ENCODE measurements at regions not wholly inside any gene's neighbourhood (a gene's known extent, or its start where the extent isn't known, plus 50 kb on each side); places are given as distances from the start of the nearest gene placed in this dataset.

- no peak for DNase-seq
These were observed 410.2 kb upstream of the PRMT6 start for GRCh38 chr1:106646261-106646784.

- DNase-seq = no peak
These were observed 409.7 kb upstream of the PRMT6 start for GRCh38 chr1:106646816-106647215.

GRCh38 chr1:106651028-106651762 is 405.3 kb upstream of the PRMT6 start:
- no peak for DNase-seq

- no peak for DNase-seq
These were observed 396.8 kb upstream of the PRMT6 start for GRCh38 chr1:106659490-106660244.

DNA sequence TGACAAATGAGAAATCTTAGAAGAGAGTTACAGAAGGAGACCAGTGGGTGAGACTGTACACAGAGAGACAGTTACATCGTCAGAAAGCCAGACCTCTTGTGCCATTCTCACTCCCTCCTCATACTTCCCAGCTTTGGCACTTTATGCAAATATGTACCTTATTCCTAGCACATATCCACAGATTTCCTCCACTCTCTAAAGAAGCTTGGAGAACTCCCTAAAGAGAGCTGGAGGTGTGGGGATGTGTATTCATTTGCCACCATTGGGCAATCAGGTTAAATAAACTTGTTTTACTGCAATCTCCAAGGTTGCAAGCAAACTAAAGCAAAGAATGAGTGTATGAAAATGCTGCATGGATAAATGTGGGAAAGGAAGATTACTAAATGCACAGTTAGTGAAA is 380.9 kb upstream of the PRMT6 start:
- no peak for DNase-seq

DNA sequence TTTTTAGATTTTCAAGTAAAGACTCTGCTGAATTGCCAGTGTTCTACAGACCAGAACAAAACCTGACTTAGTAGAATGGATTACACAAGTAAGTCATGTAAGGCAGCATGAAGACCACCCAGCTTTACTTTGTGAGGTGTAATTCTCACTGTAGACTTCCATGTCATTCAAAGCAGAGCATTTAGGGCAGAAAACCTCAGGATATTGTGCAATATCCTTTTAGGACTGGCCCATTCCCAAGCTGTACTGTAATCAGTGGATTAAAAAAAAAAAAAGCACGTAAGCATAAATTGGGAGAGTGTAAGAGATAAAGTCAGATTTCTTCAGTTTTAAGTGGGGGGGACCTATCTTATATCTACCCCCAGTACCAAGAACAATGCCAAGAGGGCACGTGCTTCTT is 380.5 kb upstream of the PRMT6 start:
- DNase-seq = no peak

DNA sequence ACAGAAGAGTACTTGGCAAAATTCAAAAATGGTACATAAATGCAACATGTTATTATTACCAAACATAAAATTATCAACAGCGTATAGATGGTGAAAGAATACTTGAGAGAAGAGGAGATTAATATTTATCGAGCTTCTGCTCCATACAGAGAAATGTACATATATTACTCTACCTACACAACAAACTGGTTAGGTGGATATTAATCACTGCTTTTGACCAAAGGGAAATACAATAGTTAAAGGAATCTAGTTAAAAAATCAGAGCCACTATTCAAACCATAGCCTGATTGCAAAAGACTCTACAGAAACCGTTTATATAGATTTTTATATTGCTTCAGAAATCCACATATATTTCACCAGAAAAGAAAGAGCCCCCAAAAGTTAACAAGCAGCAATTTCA is 379.3 kb upstream of the PRMT6 start:
- no peak for DNase-seq

DNA sequence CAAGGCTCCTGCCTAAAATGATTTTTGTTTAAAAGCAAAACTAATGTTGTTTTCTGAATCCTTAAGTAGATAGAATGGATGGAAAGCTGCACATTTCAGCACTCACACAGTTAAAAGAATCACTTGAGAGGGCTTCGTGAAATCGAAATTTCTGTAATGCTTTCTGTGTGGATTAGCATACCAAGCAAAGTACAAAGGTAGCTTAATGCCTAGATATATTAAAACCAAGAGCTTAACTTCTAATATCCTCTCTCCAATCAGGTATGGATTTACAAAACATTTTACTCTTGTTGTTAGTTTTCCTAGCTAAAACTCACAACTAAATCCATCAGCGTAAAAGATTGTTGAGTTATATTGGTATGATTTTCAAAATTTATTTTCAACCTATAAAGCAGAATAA is 378.8 kb upstream of the PRMT6 start:
- DNase-seq = no peak

DNA sequence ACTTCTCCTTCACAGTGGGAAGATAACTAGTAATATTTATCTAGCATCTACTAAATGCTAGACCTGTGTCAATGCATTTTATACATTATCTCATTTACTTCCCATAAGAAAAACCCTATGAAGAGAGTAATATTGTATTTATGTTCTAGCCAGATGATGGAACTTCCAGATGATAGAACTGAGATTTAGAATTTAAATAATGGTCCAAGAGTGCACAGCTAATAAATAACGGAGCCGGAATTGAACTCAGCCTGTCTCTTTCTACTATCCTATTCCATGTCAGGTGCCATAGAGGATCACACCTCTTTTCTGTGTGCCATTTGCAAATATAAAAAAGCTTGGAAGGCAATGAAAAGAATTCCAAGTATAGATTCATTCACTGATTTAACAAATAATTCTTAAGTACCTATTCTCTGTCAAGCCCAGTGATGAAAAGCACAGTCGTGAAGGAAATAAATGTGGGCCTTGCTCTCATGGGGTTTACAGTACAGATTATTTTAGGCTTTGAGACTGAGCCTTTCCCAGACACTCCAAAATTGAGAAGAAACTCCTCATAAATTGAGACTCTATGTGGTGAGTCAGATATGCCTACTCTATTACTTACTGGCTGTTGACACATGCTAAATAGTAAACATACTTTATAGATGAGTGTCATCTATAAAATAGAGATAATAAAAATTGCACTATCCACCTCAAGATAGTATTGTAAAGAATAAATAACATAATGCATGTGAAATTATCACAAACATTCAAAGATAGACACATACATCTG is 378.0 kb upstream of the PRMT6 start:
- no peak for DNase-seq

- no peak for DNase-seq
These were observed 376.3 kb upstream of the PRMT6 start for GRCh38 chr1:106680216-106680615.

- no peak for DNase-seq
These were observed 375.6 kb upstream of the PRMT6 start for GRCh38 chr1:106680776-106681344.

DNA sequence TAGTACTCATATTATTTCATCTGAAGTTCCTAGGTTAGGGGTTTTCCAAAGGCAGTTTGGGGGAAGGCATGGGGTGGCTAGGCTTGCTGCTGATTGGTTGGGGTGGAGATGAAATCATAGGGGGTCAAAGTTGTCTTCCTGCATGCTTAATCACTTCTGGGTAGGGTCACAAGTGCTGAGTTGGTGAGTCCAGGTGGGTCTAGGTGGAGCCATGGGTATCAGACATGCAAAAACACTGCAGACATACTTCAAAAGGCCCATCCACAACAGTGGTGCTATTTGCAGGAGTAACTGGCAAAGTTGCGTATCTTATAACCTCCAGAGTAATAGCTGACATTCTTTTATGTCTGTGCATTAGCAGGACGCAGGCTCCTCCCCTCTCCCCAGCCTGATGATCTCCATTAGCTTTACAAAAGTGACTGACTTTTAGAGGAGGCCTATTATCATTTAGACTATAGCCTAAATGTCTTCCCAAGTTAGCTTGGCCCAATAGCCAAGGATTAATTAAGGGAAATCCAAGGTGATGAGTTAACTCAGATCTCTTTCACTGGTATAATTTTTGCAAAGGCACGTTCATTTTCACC is 374.4 kb upstream of the PRMT6 start:
- DNase-seq = no peak

DNA sequence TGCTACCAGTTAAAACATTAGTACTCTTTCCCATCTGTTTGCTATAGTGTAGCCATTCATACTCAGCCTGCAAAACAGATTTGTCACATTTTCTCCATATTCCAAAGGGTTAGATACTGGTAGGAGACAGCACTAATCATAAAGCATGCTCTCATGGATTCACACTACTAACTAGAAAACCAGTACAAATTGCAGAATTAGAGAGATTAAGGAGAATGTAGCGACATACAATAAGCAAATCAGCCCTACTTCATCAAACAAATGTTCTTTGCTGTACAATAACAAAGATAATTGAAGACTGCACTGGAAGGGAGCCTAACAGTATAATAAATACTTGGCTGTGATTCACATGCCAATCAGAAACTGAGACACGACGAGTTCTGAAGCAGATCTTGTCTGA is 368.0 kb upstream of the PRMT6 start:
- DNase-seq = no peak

DNA sequence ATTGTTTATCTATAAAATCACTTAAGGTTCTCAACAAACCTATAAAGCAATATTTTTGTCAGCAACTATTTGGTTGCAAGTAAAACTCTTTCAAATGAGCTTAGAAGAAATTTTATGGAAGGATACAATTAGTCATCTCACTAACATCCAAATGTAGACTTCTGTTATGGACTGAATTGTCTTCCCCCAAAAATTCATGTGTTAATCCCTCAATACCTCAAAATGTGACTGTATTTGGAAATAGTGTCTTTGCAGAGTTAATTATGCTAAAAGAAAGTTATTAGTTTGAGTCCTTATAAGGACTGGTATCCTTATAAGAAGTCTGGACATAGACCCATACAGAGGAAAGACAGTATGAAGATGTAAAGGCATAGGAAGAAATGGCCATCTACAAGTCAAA is 357.8 kb upstream of the PRMT6 start:
- DNase-seq = no peak

DNA sequence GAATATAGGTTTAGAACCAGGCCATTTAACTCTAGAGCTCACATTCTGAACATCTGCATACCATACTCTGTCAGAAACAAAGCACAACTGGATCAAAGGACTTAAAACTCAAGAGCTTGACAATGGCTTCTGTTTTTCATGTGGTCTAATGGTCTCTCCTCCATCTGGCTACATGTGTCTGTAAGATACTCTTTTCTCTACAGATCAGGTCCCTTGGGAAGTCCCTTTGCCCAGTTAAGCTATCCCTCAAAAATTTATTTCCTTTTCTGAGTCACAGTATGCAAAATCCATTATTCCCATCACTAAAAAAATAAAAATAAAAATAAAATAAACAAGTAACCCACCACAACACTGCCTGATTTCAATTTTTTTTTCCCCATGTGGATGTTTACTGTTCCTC is 357.0 kb upstream of the PRMT6 start:
- no peak for DNase-seq

GRCh38 chr1:106700211-106700610 is 356.3 kb upstream of the PRMT6 start:
- no peak for DNase-seq

DNA sequence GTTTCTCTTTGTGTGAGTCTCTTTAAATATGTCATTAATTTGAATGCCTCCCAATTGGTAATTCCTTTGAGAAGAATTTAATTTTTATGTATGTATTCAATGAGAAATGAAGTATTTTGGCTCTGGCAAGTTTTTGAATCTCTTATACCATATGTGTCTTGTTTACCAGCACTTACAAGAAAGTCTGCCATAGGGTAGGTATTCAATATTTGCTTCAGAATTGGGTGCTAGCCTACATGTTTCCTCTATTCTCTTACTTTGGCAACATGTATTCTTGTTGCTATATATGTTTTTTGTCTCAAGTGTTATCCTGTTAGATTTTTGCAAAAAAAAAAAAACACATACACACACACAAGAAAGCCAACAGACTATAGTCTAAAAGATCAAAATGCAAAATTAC is 350.5 kb upstream of the PRMT6 start:
- DNase-seq = no peak

DNA sequence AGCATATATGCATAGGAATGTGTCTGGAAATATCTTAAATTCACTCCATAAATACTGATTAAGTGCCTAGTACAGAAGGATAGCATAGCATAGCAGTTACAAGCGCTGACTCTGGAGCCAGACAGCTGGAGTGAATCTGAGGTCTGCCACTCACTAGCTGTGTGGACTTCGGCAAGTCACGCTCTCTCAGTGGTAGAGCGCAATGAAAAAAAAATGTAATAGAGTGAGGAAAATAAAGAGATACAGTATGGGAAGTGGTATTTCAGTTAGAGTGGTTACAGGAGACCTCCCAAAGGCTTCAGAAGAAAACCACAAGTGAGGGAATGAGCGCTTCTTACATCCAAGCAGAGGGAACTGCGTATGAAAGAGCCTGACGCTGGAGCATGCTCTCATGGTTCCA is 338.9 kb upstream of the PRMT6 start:
- DNase-seq = no peak

GRCh38 chr1:106721790-106722189 is 334.7 kb upstream of the PRMT6 start:
- no peak for DNase-seq

GRCh38 chr1:106722466-106722865 is 334.0 kb upstream of the PRMT6 start:
- no peak for DNase-seq

DNA sequence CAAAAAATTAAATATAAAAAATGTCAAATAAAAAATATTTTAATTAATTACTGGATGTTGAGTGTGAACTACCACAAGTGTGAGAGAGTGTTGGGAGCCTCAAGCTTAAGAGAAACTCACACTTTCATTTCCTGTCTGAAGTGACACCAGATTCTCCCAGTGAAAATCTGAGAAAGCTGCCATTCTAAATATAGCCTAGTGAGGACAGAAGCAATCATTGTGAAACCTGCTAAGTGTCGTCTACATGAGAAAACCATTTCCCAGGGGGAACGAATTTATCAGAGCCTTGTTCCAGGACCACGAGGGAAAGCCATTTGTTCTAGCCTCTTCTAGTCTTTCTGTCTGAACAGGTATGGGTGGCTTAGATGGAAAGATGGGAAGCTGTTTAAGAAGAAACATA is 329.3 kb upstream of the PRMT6 start:
- no peak for DNase-seq

GRCh38 chr1:106746448-106747085 is 309.9 kb upstream of the PRMT6 start:
- DNase-seq = no peak
